ENCODE measurements at regions not wholly inside any gene's neighbourhood (a gene's known extent, or its start where the extent isn't known, plus 50 kb on each side); places are given as distances from the start of the nearest gene placed in this dataset.

- no peak for DNase-seq (ENCODE audit: low spot score)
These were observed 622.0 kb upstream of the PFKP start for GRCh38 chr10:2445370-2445769.

- DNase-seq (ENCODE audit: low spot score), result no peak
These were observed 627.4 kb upstream of the PFKP start for GRCh38 chr10:2439983-2440382.

GRCh38 chr10:2439000-2439399 lies 628.3 kb upstream of the PFKP start:
- no peak for DNase-seq (ENCODE audit: low spot score)

- no peak for DNase-seq (ENCODE audit: low spot score)
These were observed 629.0 kb upstream of the PFKP start for GRCh38 chr10:2438248-2438939.

GRCh38 chr10:2436933-2437332 lies 630.4 kb upstream of the PFKP start:
- DNase-seq (ENCODE audit: low spot score), result no peak

GRCh38 chr10:2431961-2432360 lies 635.4 kb upstream of the PFKP start:
- DNase-seq (ENCODE audit: low spot score), result no peak

- no peak for DNase-seq (ENCODE audit: low spot score)
These were observed 639.9 kb upstream of the PFKP start for GRCh38 chr10:2427412-2427811.

GRCh38 chr10:2425320-2425719 lies 642.0 kb upstream of the PFKP start:
- no peak for DNase-seq (ENCODE audit: low spot score)

GRCh38 chr10:2414562-2414961 lies 652.8 kb upstream of the PFKP start:
- no peak for DNase-seq (ENCODE audit: low spot score)

GRCh38 chr10:2414039-2414438 lies 653.3 kb upstream of the PFKP start:
- no peak for DNase-seq (ENCODE audit: low spot score)

- no peak for DNase-seq (ENCODE audit: low spot score)
These were observed 657.3 kb upstream of the PFKP start for GRCh38 chr10:2410049-2410448.

- no peak for DNase-seq (ENCODE audit: low spot score)
These were observed 664.1 kb upstream of the ADARB2 start for GRCh38 chr10:2401459-2401858.

- DNase-seq (ENCODE audit: low spot score), result no peak
These were observed 662.2 kb upstream of the ADARB2 start for GRCh38 chr10:2399482-2399881.

- no peak for DNase-seq (ENCODE audit: low spot score)
These were observed 655.0 kb upstream of the ADARB2 start for GRCh38 chr10:2392145-2392812.

- DNase-seq (ENCODE audit: low spot score), result no peak
These were observed 650.3 kb upstream of the ADARB2 start for GRCh38 chr10:2387672-2388071.

GRCh38 chr10:2387261-2387660 lies 649.9 kb upstream of the ADARB2 start:
- no peak for DNase-seq (ENCODE audit: low spot score)

- no peak for DNase-seq (ENCODE audit: low spot score)
These were observed 642.9 kb upstream of the ADARB2 start for GRCh38 chr10:2380218-2380617.

GRCh38 chr10:2367083-2367482 lies 629.8 kb upstream of the ADARB2 start:
- DNase-seq (ENCODE audit: low spot score), result no peak

GRCh38 chr10:2366264-2366931 lies 629.1 kb upstream of the ADARB2 start:
- no peak for DNase-seq (ENCODE audit: low spot score)

GRCh38 chr10:2362331-2362730 lies 625.0 kb upstream of the ADARB2 start:
- DNase-seq (ENCODE audit: low spot score), result no peak

GRCh38 chr10:2358586-2358985 lies 621.3 kb upstream of the ADARB2 start:
- no peak for DNase-seq (ENCODE audit: low spot score)

GRCh38 chr10:2356670-2357069 lies 619.3 kb upstream of the ADARB2 start:
- DNase-seq (ENCODE audit: low spot score), result no peak

- DNase-seq (ENCODE audit: low spot score), result no peak
These were observed 614.2 kb upstream of the ADARB2 start for GRCh38 chr10:2351566-2351965.
